ENCODE measurements at regions not wholly inside any gene's neighbourhood (a gene's known extent, or its start where the extent isn't known, plus 50 kb on each side); places are given as distances from the start of the nearest gene placed in this dataset.

GRCh38 chr20:47427746-47428145, 71.2 kb upstream of the ZMYND8 start:
- Histone ChIP-seq H3K4me1 (no peaks in the 10 kb centered on the region), H3K36me3 (no peaks in the 10 kb centered on the region), H3K27ac (no peak overlapping the region), H3K9me3 (peaks cover 0 to 11% (median 4%) of the 10 kb centered on the region in 4 donors), H3K4me3 (no peak overlapping the region), H3K27me3 (no peaks in the 10 kb centered on the region)
- no peak for DNase-seq
- no peak for TF ChIP-seq POLR2A (IDR thresholded peaks at IDR 0.05)
- TF ChIP-seq, protein P1, sequence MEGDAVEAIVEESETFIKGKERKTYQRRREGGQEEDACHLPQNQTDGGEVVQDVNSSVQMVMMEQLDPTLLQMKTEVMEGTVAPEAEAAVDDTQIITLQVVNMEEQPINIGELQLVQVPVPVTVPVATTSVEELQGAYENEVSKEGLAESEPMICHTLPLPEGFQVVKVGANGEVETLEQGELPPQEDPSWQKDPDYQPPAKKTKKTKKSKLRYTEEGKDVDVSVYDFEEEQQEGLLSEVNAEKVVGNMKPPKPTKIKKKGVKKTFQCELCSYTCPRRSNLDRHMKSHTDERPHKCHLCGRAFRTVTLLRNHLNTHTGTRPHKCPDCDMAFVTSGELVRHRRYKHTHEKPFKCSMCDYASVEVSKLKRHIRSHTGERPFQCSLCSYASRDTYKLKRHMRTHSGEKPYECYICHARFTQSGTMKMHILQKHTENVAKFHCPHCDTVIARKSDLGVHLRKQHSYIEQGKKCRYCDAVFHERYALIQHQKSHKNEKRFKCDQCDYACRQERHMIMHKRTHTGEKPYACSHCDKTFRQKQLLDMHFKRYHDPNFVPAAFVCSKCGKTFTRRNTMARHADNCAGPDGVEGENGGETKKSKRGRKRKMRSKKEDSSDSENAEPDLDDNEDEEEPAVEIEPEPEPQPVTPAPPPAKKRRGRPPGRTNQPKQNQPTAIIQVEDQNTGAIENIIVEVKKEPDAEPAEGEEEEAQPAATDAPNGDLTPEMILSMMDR (IDR thresholded peaks at IDR 0.05) = no peak

DNA sequence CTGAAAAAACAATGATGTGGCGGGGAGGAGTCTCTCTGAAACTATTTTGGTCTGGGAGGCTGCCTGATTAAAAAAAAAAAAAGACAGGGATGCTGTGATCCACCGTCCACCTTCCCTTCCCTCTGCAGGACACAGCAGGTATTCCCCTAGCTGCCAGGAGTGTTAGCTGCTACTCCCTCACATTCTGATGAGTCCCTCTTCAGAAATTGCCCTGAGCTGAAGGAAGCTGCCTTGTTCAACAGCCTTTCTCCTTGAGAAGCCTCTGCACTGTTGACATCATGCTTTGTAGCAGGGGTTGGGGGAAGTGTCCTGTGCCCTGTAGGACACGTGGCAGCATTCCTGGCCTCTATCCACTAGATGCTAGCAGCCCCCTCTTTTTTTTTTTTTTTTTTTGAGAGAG, 71.7 kb upstream of the ZMYND8 start:
- no peaks in the 10 kb centered on the region for H3K27me3 ChIP-seq
- peaks cover 0 to 11% (median 4%) of the 10 kb centered on the region in 4 donors for H3K9me3 ChIP-seq
- TF ChIP-seq, protein P1 (IDR thresholded peaks at IDR 0.05) = no peak
- TF ChIP-seq POLR2A (IDR thresholded peaks at IDR 0.05) = no peak
- H3K27ac ChIP-seq = no peak overlapping the region
- no peaks in the 10 kb centered on the region for H3K4me1 ChIP-seq
- DNase-seq = no peak
- H3K36me3 ChIP-seq = no peaks in the 10 kb centered on the region
- H3K4me3 ChIP-seq = no peak overlapping the region

GRCh38 chr20:47428851-47429336, 72.4 kb upstream of the ZMYND8 start:
- no peak for DNase-seq
- no peaks in the 10 kb centered on the region for H3K27me3 ChIP-seq
- no peak for TF ChIP-seq POLR2A (IDR thresholded peaks at IDR 0.05)
- TF ChIP-seq, protein P1 (IDR thresholded peaks at IDR 0.05) = no peak
- no peaks in the 10 kb centered on the region for H3K36me3 ChIP-seq
- no peak overlapping the region for H3K27ac ChIP-seq
- H3K4me3 ChIP-seq = no peak overlapping the region
- peaks cover 0 to 11% (median 4%) of the 10 kb centered on the region in 4 donors for H3K9me3 ChIP-seq
- H3K4me1 ChIP-seq = no peaks in the 10 kb centered on the region

- Histone ChIP-seq H3K27me3 (no peaks in the 10 kb centered on the region), H3K27ac (no peak overlapping the region), H3K9me3 (peaks cover 0 to 11% (median 4%) of the 10 kb centered on the region in 4 donors), H3K36me3 (no peaks in the 10 kb centered on the region), H3K4me1 (no peaks in the 10 kb centered on the region), H3K4me3 (no peak overlapping the region)
- DNase-seq = no peak
- TF ChIP-seq POLR2A (IDR thresholded peaks at IDR 0.05) = no peak
- TF ChIP-seq, protein P1 (IDR thresholded peaks at IDR 0.05) = no peak
These were observed 72.3 kb upstream of the NCOA3 start for GRCh38 chr20:47429409-47429808.

- no peak overlapping the region for H3K4me3 ChIP-seq
- no peaks in the 10 kb centered on the region for H3K36me3 ChIP-seq
- TF ChIP-seq, protein P1 (IDR thresholded peaks at IDR 0.05) = no peak
- TF ChIP-seq POLR2A (IDR thresholded peaks at IDR 0.05) = no peak
- no peak for DNase-seq
- H3K4me1 ChIP-seq = no peaks in the 10 kb centered on the region
- H3K27me3 ChIP-seq = no peaks in the 10 kb centered on the region
- H3K27ac ChIP-seq = no peak overlapping the region
- H3K9me3 ChIP-seq = peaks cover 0 to 11% (median 4%) of the 10 kb centered on the region in 4 donors
These were observed 70.7 kb upstream of the NCOA3 start for GRCh38 chr20:47430862-47431588.
